ENCODE measurements at regions not wholly inside any gene's neighbourhood (a gene's known extent, or its start where the extent isn't known, plus 50 kb on each side); places are given as distances from the start of the nearest gene placed in this dataset.

GRCh38 chr16:85173981-85174751 lies 61.9 kb upstream of the CIBAR2 start:
- Histone ChIP-seq H3K9ac (peak overlapping the region; percentile 93), H3K9me2 (ENCODE audit: insufficient read depth) (no peaks in the 10 kb centered on the region), H3K27me3 (replicated peaks; ENCODE audit: insufficient read depth) (no peaks in the 10 kb centered on the region), H3F3A (ENCODE audit: insufficient read depth) (peaks cover 34% of the 10 kb centered on the region), H3K4me3 (peak overlapping the region; percentile 87), H3K4me2 (ENCODE audit: unreplicated experiment) (peak overlapping the region; percentile 97), H3K79me2 (ENCODE audit: insufficient read depth) (peaks cover 89% of the 10 kb centered on the region), H3K9me3 (ENCODE audit: low read depth) (no peaks in the 10 kb centered on the region), H3K27ac (peak overlapping the region; percentile 98), H2AFZ (no peak overlapping the region), H4K20me1 (ENCODE audit: insufficient read depth) (no peaks in the 10 kb centered on the region), H3K4me1 (ENCODE audit: insufficient read depth) (peaks cover 40% of the 10 kb centered on the region), H3K36me3 (ENCODE audit: low read depth) (no peaks in the 10 kb centered on the region)
- TF ChIP-seq EZH2phosphoT487 (IDR thresholded peaks at IDR 0.05; ENCODE audit: insufficient read depth, low read depth) (no peak), EZH2 (IDR thresholded peaks at IDR 0.05; ENCODE audit: insufficient read depth, poor library complexity, severe bottlenecking) (no peak)
- in situ Hi-C loops (cut with MboI): no loop called here
- 7 to 8% methylated on average over 16 of the region's 16 CpGs for WGBS, 2 experiments (ENCODE audit: low coverage in 1 of 2, low lambda C conversion rate in 2 of 2, missing lambda C conversion rate in 2 of 2)
- peak; percentile 93 for DNase-seq

GRCh38 chr16:85174871-85175723 lies 62.8 kb upstream of the CIBAR2 start:
- Histone ChIP-seq H3K9me2 (ENCODE audit: insufficient read depth) (no peaks in the 10 kb centered on the region), H3K4me1 (ENCODE audit: insufficient read depth) (peaks cover 43% of the 10 kb centered on the region), H3K9me3 (ENCODE audit: low read depth) (no peaks in the 10 kb centered on the region), H3F3A (ENCODE audit: insufficient read depth) (peaks cover 34% of the 10 kb centered on the region), H3K27me3 (replicated peaks; ENCODE audit: insufficient read depth) (no peaks in the 10 kb centered on the region), H2AFZ (no peak overlapping the region), H3K36me3 (ENCODE audit: low read depth) (no peaks in the 10 kb centered on the region), H3K79me2 (ENCODE audit: insufficient read depth) (peaks cover 93% of the 10 kb centered on the region), H3K9ac (peak overlapping the region; percentile 93), H3K4me2 (ENCODE audit: unreplicated experiment) (peak overlapping the region; percentile 97), H4K20me1 (ENCODE audit: insufficient read depth) (no peaks in the 10 kb centered on the region), H3K27ac (peak overlapping the region; percentile 98), H3K4me3 (peak overlapping the region; percentile 87)
- WGBS, 2 experiments (ENCODE audit: low coverage in 1 of 2, low lambda C conversion rate in 2 of 2, missing lambda C conversion rate in 2 of 2): 46 to 49% methylated on average over 26 of the region's 26 CpGs
- TF ChIP-seq EZH2phosphoT487 (IDR thresholded peaks at IDR 0.05; ENCODE audit: insufficient read depth, low read depth): no peak
- TF ChIP-seq EZH2 (IDR thresholded peaks at IDR 0.05; ENCODE audit: insufficient read depth, poor library complexity, severe bottlenecking): no peak
- in situ Hi-C loops (cut with MboI): no loop called here
- DNase-seq: peak; percentile 76

- H3K4me2 ChIP-seq (ENCODE audit: unreplicated experiment): no peak overlapping the region
- no peaks in the 10 kb centered on the region for H3K9me2 ChIP-seq (ENCODE audit: insufficient read depth)
- H2AFZ ChIP-seq: no peak overlapping the region
- no peak for DNase-seq
- H3F3A ChIP-seq (ENCODE audit: insufficient read depth): peaks cover 34% of the 10 kb centered on the region
- no peaks in the 10 kb centered on the region for H4K20me1 ChIP-seq (ENCODE audit: insufficient read depth)
- H3K9me3 ChIP-seq (ENCODE audit: low read depth): no peaks in the 10 kb centered on the region
- in situ Hi-C loops (cut with MboI): no loop called here
- no peak overlapping the region for H3K4me3 ChIP-seq
- H3K79me2 ChIP-seq (ENCODE audit: insufficient read depth): peaks cover 93% of the 10 kb centered on the region
- no peaks in the 10 kb centered on the region for H3K27me3 ChIP-seq (replicated peaks; ENCODE audit: insufficient read depth)
- no peaks in the 10 kb centered on the region for H3K36me3 ChIP-seq (ENCODE audit: low read depth)
- TF ChIP-seq EZH2 (IDR thresholded peaks at IDR 0.05; ENCODE audit: insufficient read depth, poor library complexity, severe bottlenecking) (no peak), EZH2phosphoT487 (IDR thresholded peaks at IDR 0.05; ENCODE audit: insufficient read depth, low read depth) (no peak)
- peak overlapping the region; percentile 98; the same call in 1 of the 2 replicates for H3K27ac ChIP-seq
- H3K4me1 ChIP-seq (ENCODE audit: insufficient read depth): peaks cover 43% of the 10 kb centered on the region
- peak overlapping the region; percentile 93; the same call in 1 of the 2 replicates for H3K9ac ChIP-seq
- WGBS, 2 experiments (ENCODE audit: low coverage in 1 of 2, low lambda C conversion rate in 2 of 2, missing lambda C conversion rate in 2 of 2): 86 to 87% methylated on average over 10 of the region's 10 CpGs
Observed at GRCh38 chr16:85175724-85176233, 63.5 kb upstream of the CIBAR2 start.
